GM21528 (cell line): ENCODE measurements at regions not wholly inside any gene's neighbourhood (a gene's known extent, or its start where the extent isn't known, plus 50 kb on each side); places are given as distances from the start of the nearest gene placed in this dataset.
A peak's percentile ranks its signal among the peaks of the same experiment; 100 is the strongest.

Experiments used
- ATAC-seq: cut with Tn5 transposase; IDR thresholded peaks from one replicate; pipeline ENCODE4 v1.9.1; 2021; ENCODE audit warnings: mild to moderate bottlenecking, moderate library complexity; ENCODE audit not compliant: unreplicated experiment, low FRiP score

DNA sequence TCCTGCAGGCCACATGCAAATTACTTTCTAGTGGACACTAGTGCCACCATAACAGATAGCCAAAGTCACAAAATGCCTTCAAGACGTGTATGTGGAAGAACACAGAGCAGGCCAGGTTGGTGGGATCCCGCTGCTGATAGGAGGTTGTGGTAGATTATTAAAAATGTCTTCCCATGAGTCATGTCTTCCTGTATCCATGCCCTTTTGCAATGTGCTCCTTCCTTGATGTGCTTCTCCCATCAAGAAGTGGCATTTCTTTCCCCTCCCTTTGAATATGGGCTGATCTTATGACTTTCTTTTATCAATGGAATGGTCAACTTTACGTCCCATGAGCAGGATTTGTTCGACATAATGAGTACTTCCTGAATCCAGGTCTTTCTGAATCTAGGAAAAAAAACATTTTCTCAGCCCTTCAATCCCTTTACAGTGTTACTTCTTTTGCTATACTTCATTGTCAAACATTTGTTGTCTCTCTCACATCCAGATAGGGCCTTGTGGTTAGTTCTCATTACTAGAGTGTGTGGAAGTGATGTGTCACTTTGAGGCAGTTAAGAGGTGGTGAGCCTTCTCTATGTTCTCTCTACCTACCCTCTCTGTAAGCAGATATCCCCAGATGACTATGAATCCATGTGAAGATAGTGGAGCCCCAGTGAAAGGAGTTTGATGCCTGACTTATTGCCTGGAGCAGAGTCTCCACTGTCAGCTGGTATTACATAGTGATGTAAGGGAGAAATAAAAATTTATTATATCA lies 519.2 kb upstream of the DIPK2B start:
- ATAC-seq = no peak

DNA sequence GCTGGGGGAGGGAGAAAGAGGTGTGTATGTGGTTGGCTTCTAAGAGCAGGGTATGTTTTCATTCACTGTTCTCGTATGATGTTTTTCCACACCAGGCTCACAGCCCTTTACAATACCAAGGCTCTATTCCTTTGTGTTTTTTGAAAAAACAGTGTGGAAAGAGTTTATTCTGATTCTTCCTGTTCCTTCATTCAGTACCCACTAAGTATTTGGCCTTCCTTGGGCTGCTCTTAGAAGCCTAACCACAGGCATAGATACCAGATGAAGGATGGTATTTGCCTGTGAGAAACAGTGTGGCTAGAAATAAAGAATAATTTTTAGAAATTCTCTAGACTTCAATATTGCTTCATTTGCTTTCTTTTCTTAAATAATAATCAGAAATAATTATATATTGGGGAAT lies 518.0 kb upstream of the DIPK2B start:
- ATAC-seq = no peak

- ATAC-seq = no peak
Observed at GRCh38 chrX:45716750-45717149, 516.1 kb upstream of the DIPK2B start.

- ATAC-seq = no peak
Observed at GRCh38 chrX:45715748-45716147, 515.1 kb upstream of the DIPK2B start.

GRCh38 chrX:45714866-45715265 lies 514.2 kb upstream of the DIPK2B start:
- no peak for ATAC-seq

DNA sequence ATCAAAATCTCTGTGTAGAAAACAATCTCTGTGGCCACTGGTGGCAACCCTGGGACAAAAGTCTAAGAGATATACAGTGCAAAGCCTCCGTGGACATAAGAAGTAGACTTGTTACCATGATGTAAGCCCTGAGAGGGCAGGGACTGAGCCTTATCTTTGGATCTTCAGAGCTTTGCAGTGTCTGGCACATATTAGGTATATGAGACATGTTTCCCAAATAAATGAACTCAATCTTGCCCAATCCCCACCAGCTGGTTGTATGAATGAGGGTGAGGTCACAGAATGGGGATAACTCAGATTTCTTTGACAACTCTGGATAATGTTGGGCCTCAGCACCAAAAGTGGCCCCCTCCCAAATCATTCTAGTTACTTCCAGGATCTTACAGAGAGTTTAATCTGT lies 511.4 kb upstream of the DIPK2B start:
- ATAC-seq = no peak

DNA sequence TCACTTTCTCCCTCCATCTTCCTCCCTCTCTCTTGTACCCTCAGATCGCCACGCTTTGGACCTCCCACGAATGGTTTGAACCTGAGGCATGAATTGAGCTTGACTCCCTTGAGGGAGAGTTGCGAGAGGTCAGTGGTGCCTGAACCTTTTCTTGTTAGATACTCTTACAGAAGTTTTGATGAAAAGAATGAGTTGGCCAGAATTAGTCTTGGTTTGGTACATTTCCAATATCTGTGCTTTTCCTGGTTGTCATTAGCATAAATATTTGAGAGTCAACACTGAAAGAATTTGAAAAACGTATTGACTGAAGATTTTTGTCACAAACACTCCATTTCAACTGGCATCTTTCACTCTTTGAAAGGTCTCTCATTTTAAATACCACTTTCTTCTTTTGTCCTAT lies 510.6 kb upstream of the DIPK2B start:
- no peak for ATAC-seq

DNA sequence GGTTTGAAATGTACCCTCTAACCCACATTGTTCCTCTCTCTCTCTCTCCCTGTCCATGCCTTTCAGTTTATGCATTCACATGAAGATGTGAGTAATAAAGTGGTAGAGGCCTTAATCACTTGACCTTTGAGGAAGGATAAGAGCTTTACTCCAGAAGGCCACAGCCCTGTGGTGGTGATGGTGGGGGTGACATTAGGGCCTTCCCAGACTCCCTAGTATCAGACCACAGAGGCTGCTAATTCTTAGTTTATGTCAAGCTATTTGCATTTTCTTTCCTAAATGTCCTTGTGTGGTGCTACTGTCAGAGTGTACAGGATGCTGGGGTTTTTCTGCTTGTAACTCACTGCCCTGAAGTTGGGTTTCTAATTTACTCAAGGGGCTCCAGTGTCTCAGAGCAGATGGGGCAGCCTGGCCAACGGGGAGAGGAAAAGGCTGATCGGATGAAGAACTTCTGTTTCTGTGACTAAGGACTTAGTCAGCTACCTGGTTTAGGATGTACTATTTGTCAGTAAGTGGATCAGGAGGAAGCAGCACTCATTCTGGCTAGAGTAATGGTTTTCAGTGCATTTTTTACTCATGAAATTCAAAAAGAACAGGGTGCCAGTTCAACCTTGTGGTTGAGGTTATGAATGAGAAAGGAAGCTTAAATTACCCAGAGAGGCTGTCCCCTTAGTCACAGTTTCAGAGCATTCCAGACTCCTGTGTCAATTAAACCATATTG lies 509.6 kb upstream of the DIPK2B start:
- ATAC-seq = peak; percentile 95

DNA sequence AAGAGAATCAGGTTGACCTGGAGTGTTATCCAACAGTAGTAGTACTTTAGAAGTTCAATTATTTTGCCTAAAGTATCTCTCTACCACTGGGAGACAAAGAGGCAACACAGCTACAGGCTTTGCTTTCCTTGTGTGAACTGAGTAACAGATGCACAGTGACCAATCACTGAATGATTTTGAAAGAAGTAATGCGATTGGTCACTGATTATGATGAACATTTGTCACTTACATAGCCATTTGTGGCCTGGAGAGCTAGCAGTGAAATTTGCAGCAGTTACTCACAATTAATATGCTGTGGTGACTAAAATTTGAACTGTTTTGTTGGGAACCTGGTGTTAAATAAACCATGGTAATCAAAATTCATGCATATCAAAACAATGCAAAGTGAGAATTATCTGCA lies 508.7 kb upstream of the DIPK2B start:
- ATAC-seq = no peak

DNA sequence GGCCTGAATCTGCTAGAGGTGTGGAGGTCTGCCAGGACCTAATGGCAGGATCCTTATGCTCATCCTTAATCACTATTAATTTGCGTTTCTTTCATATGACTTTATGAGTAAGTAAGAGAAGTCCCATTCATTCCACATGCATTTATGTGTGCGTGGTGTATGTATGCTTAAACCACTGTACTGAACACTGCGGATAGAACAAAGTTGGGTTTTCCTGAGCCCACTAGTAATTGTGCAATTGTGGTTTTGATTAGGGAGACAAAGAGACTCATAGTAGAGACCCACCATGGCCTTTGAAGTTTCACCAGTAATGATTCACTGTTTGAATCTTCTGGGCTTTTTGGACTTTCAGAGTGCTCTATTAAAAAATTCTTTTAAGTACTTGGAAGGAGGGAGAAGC lies 498.5 kb upstream of the DIPK2B start:
- ATAC-seq = no peak

DNA sequence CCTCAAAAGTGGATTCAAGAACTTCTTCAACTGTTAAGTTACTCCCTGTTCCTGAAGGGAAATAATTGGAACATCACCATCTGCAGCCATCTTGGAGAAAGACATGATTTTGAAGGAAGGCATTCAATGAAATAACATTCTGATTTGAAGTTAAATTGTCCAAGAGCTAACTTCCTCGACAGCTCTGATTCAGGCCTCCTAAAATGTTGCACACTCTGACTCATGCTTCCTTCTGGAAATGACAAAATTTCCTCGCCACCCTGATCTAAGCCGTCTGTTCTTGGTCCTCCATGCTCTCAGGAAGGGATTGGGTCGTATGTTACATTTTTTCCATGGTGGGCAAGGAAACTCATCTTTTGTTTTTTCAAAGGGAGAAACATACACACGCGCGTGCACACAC lies 496.9 kb upstream of the DIPK2B start:
- no peak for ATAC-seq

GRCh38 chrX:45696736-45697135 lies 496.1 kb upstream of the DIPK2B start:
- ATAC-seq = no peak

DNA sequence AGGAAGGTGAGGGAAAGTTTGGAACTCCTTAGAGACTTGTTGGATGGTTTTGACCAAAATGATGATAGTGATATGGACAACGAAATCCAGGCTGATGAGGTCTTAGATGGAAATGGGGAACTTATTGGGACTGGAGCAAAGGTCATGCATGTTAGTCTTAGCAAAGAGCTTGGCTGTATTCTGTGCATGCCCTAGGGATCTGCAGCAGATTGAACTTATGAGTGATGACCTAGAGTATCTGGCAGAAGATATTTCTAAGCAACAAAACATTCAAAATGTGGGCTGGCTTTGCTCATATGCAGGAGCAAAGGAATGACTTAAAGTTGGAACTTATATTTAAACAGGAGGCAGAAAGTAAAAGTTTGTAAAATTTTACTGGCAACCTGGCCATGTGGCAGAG lies 489.3 kb upstream of the DIPK2B start:
- ATAC-seq = no peak

DNA sequence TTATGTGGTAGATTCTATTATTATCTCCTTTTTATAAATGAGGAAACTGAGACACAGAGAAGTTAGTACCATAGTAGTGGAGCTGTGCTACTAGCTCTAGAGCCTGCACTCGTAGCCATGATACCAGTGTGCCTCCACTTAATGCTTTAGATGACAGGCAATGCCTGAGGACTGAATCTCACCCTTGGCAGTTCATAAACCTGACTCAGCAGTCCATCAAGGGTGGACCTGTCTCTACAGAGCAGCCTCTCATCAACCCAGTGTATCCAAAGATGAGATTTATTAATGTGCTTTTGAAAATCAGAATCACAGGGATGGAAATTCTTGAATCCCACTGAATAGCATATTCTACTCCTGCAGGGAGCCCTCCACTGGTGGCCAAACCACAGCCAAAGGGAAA lies 483.2 kb upstream of the DIPK2B start:
- ATAC-seq = no peak

GRCh38 chrX:45681891-45682290 lies 481.2 kb upstream of the DIPK2B start:
- no peak for ATAC-seq

DNA sequence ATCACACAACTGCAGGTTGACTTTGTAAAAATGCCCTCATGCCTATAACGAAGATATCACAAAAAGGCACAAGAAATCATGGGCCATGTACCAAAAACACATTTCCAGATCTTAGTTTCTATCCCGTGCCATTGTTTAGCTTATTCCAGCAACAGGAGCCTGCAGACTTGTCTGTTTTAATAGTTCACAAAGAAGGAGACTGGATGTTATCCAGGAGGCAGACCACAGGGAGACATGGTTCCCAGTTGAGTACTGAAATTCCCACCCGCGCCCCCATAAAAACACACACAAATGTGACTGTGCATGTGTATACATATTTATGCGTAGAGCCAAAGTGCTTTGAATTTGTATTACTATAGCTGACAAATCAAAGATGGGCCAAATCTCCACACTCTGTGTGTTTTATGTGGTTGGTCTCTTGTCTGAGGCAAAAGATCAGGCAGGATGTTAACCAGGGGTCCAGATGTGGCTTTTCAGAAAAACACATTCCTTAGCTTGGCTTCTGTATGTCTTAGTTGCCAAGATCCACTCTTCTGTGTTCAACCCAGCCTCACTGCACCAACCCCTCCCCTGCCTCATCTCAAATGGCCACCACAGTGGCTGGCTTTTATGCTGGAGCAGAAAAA lies 469.2 kb upstream of the DIPK2B start:
- no peak for ATAC-seq

GRCh38 chrX:45668686-45669443 lies 468.2 kb upstream of the DIPK2B start:
- no peak for ATAC-seq

DNA sequence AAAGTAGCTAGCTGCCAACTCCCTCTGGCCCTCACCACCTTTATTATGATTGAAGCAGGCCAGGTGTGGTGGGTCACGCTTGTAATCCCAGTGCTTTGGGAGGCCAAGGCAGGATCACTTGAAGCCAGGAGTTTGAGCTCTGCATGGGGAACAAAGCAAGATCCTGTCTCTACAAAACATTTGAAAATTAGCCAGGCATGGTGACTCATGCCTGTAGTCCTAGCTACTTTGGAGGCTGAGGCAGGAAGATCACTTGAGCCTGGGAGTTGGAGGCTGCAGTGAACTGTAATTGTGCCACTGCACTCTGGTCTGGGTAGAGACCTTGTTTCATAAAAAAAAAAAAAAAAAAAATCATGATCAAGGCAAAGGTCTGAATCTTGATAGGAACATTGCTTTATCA lies 467.0 kb upstream of the DIPK2B start:
- ATAC-seq = no peak

DNA sequence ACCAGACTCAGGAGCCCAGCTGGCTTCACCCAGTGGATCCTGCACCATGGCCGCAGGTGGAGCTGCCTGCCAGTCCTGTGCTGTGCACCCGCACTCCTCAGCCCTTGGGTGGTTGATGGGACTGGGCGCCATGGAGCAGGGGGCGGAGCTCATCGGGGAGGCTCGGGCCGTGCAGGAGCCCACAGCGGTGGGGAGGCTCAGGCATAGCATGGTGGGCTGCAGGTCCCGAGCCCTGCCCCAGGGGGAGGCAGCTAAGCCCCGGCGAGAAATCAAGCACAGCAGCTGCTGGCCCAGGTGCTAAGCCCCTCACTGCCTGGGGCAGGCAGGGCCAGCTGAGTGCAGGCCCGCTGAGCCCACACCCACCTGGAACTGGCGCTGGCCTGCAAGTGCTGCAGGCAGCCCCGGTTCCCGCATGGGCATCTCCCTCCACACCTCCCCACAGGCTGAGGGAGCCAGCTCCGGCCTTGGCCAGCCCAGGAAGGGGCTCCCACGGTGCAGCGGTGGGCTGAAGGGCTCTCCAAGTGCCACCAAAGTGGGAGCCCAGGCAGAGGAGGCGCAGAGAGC lies 464.1 kb upstream of the DIPK2B start:
- ATAC-seq = no peak

GRCh38 chrX:45660477-45660876 lies 459.8 kb upstream of the DIPK2B start:
- no peak for ATAC-seq

GRCh38 chrX:45633419-45633818 lies 432.7 kb upstream of the DIPK2B start:
- no peak for ATAC-seq
